GM18858 (cell line): ENCODE measurements at regions not wholly inside any gene's neighbourhood (a gene's known extent, or its start where the extent isn't known, plus 50 kb on each side); places are given as distances from the start of the nearest gene placed in this dataset.

Experiments used
- ATAC-seq: cut with Tn5 transposase; IDR thresholded peaks from one replicate; pipeline ENCODE4 v1.9.1; 2021; ENCODE audit not compliant: unreplicated experiment

GRCh38 chr5:115072266-115073064 is 97.2 kb downstream of the TRIM36 start:
- ATAC-seq = no peak

- no peak for ATAC-seq
Measured at GRCh38 chr5:115070737-115071136, 99.0 kb downstream of the TRIM36 start.

GRCh38 chr5:115069087-115069968 is 100.4 kb downstream of the TRIM36 start:
- peak; percentile 25 for ATAC-seq

- ATAC-seq = peak; percentile 83
Measured at GRCh38 chr5:115068239-115069086, 101.2 kb downstream of the TRIM36 start.

- ATAC-seq = no peak
Measured at GRCh38 chr5:115064380-115064779, 105.3 kb downstream of the TRIM36 start.

- no peak for ATAC-seq
Measured at GRCh38 chr5:115054387-115054951, 115.2 kb downstream of the TRIM36 start.

GRCh38 chr5:115052948-115053347 is 116.8 kb downstream of the TRIM36 start:
- ATAC-seq = no peak

- no peak for ATAC-seq
Measured at GRCh38 chr5:115050866-115051265, 118.8 kb downstream of the TRIM36 start.

GRCh38 chr5:115033861-115034260 is 135.8 kb downstream of the TRIM36 start:
- ATAC-seq = no peak

GRCh38 chr5:115028557-115028956 is 141.2 kb downstream of the TRIM36 start:
- no peak for ATAC-seq

GRCh38 chr5:115024922-115025321 is 144.8 kb downstream of the TRIM36 start:
- no peak for ATAC-seq

GRCh38 chr5:115022303-115022702 is 147.4 kb downstream of the TRIM36 start:
- no peak for ATAC-seq

GRCh38 chr5:115016646-115017045 is 153.1 kb downstream of the TRIM36 start:
- no peak for ATAC-seq

GRCh38 chr5:114999176-114999575 is 170.5 kb downstream of the TRIM36 start:
- ATAC-seq = no peak

GRCh38 chr5:114989512-114989911 is 180.2 kb downstream of the TRIM36 start:
- ATAC-seq = no peak

GRCh38 chr5:114988096-114988495 is 181.6 kb downstream of the TRIM36 start:
- no peak for ATAC-seq

- no peak for ATAC-seq
Measured at GRCh38 chr5:114984796-114985195, 184.9 kb downstream of the TRIM36 start.

GRCh38 chr5:114981111-114981510 is 188.6 kb downstream of the TRIM36 start:
- no peak for ATAC-seq

GRCh38 chr5:114977979-114978573 is 191.6 kb downstream of the TRIM36 start:
- ATAC-seq = peak; percentile 86

GRCh38 chr5:114969482-114969881 is 200.2 kb downstream of the TRIM36 start:
- ATAC-seq = no peak
